HG03097 (cell line): ENCODE measurements at regions not wholly inside any gene's neighbourhood (a gene's known extent, or its start where the extent isn't known, plus 50 kb on each side); places are given as distances from the start of the nearest gene placed in this dataset.

Experiments
- ATAC-seq: cut with Tn5 transposase; IDR thresholded peaks from one replicate; pipeline ENCODE4 v1.9.1; 2021; ENCODE audit not compliant: unreplicated experiment, low FRiP score

- ATAC-seq = no peak
Measured at GRCh38 chr18:72470391-72470790, 73.8 kb downstream of the CBLN2 start.

GRCh38 chr18:72468021-72468710 lies 76.0 kb downstream of the CBLN2 start:
- no peak for ATAC-seq

- ATAC-seq = no peak
Measured at GRCh38 chr18:72460210-72460680, 83.9 kb downstream of the CBLN2 start.

GRCh38 chr18:72458271-72458670 lies 85.9 kb downstream of the CBLN2 start:
- no peak for ATAC-seq

- no peak for ATAC-seq
Measured at GRCh38 chr18:72456802-72457201, 87.3 kb downstream of the CBLN2 start.

- no peak for ATAC-seq
Measured at GRCh38 chr18:72452328-72452727, 91.8 kb downstream of the CBLN2 start.

- no peak for ATAC-seq
Measured at GRCh38 chr18:72444798-72445155, 99.4 kb downstream of the CBLN2 start.

- no peak for ATAC-seq
Measured at GRCh38 chr18:72444111-72444797, 99.9 kb downstream of the CBLN2 start.

- ATAC-seq = no peak
Measured at GRCh38 chr18:72436401-72436800, 107.7 kb downstream of the CBLN2 start.

- ATAC-seq = no peak
Measured at GRCh38 chr18:72433756-72434155, 110.4 kb downstream of the CBLN2 start.

GRCh38 chr18:72427721-72428120 lies 116.4 kb downstream of the CBLN2 start:
- no peak for ATAC-seq

GRCh38 chr18:72419914-72420313 lies 124.2 kb downstream of the CBLN2 start:
- no peak for ATAC-seq

- no peak for ATAC-seq
Measured at GRCh38 chr18:72412927-72413326, 131.2 kb downstream of the CBLN2 start.

- ATAC-seq = no peak
Measured at GRCh38 chr18:72411261-72411660, 132.9 kb downstream of the CBLN2 start.

- no peak for ATAC-seq
Measured at GRCh38 chr18:72410399-72410798, 133.7 kb downstream of the CBLN2 start.

GRCh38 chr18:72409903-72410302 lies 134.2 kb downstream of the CBLN2 start:
- no peak for ATAC-seq

GRCh38 chr18:72407048-72407447 lies 137.1 kb downstream of the CBLN2 start:
- ATAC-seq = no peak

GRCh38 chr18:72391951-72392350 lies 152.2 kb downstream of the CBLN2 start:
- ATAC-seq = no peak

- no peak for ATAC-seq
Measured at GRCh38 chr18:72391427-72391826, 152.7 kb downstream of the CBLN2 start.

GRCh38 chr18:72378016-72378415 lies 166.1 kb downstream of the CBLN2 start:
- ATAC-seq = no peak

- no peak for ATAC-seq
Measured at GRCh38 chr18:72376256-72376655, 167.9 kb downstream of the CBLN2 start.

GRCh38 chr18:72375618-72376017 lies 168.5 kb downstream of the CBLN2 start:
- no peak for ATAC-seq
